WTC11 (cell line): ENCODE measurements at regions not wholly inside any gene's neighbourhood (a gene's known extent, or its start where the extent isn't known, plus 50 kb on each side); places are given as distances from the start of the nearest gene placed in this dataset.

ENCODE experiments used
- CTCF ChIP-seq: fragments of 200-600 bp; IDR thresholded peaks from 2 replicates; pipeline ENCODE4 v1.8.0; 2022; ENCODE audit warnings: antibody characterized with exemption
- FOXJ3 ChIP-seq: sonication (generic); formaldehyde crosslinking; IDR thresholded peaks from 2 replicates; pipeline ENCODE4 v1.9.0; 2021; ENCODE audit warnings: missing genetic modification reagents, mild to moderate bottlenecking, borderline replicate concordance
- SP1 ChIP-seq: sonication (generic); formaldehyde crosslinking; conservative IDR thresholded peaks from 2 replicates; pipeline ENCODE4 v1.8.1; 2022; ENCODE audit warnings: missing genetic modification reagents
- USF1 ChIP-seq: sonication (generic); formaldehyde crosslinking; IDR thresholded peaks from 2 replicates; pipeline ENCODE4 v1.8.0; 2022; ENCODE audit warnings: mild to moderate bottlenecking, missing genetic modification reagents
- USF2 ChIP-seq: sonication (generic); formaldehyde crosslinking; IDR thresholded peaks from 2 replicates; pipeline ENCODE4 v1.8.1; 2023; ENCODE audit warnings: mild to moderate bottlenecking, missing genetic modification reagents, moderate library complexity
- ZNF232 ChIP-seq: sonication (generic); formaldehyde crosslinking; IDR thresholded peaks from 2 replicates; pipeline ENCODE4 v1.8.0; 2022; ENCODE audit warnings: mild to moderate bottlenecking, missing genetic modification reagents
- TF ChIP-seq, protein P1 (sequence below): sonication (generic); formaldehyde crosslinking; IDR thresholded peaks from 2 replicates; pipeline ENCODE4 v1.8.0; 2022; ENCODE audit warnings: missing genetic modification reagents

DNA sequence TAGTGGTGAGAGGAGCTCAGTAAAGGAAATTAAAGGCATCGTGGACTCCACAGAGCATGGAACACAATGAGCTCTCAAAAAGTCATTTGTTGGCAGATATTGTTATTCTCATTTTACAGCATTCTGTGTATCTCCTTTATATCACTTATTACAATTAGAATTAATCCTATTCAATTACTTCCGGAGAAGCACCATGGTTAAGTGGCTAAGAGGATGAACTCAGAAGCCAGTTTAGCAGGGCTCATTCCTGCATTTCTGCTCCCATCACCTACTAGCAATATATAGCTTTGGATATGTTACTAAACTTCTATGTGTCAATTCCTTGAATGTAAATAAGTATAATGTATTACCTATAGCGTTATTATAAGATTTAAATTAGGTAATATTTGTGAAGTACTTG lies 683.3 kb downstream of the IRS1 start:
- TF ChIP-seq FOXJ3 (CRISPR knock-in tag) (no peak), CTCF (no peak), USF1 (CRISPR knock-in tag) (no peak), SP1 (no peak), ZNF232 (CRISPR knock-in tag) (no peak), USF2 (CRISPR knock-in tag) (no peak)
- TF ChIP-seq, protein P1, sequence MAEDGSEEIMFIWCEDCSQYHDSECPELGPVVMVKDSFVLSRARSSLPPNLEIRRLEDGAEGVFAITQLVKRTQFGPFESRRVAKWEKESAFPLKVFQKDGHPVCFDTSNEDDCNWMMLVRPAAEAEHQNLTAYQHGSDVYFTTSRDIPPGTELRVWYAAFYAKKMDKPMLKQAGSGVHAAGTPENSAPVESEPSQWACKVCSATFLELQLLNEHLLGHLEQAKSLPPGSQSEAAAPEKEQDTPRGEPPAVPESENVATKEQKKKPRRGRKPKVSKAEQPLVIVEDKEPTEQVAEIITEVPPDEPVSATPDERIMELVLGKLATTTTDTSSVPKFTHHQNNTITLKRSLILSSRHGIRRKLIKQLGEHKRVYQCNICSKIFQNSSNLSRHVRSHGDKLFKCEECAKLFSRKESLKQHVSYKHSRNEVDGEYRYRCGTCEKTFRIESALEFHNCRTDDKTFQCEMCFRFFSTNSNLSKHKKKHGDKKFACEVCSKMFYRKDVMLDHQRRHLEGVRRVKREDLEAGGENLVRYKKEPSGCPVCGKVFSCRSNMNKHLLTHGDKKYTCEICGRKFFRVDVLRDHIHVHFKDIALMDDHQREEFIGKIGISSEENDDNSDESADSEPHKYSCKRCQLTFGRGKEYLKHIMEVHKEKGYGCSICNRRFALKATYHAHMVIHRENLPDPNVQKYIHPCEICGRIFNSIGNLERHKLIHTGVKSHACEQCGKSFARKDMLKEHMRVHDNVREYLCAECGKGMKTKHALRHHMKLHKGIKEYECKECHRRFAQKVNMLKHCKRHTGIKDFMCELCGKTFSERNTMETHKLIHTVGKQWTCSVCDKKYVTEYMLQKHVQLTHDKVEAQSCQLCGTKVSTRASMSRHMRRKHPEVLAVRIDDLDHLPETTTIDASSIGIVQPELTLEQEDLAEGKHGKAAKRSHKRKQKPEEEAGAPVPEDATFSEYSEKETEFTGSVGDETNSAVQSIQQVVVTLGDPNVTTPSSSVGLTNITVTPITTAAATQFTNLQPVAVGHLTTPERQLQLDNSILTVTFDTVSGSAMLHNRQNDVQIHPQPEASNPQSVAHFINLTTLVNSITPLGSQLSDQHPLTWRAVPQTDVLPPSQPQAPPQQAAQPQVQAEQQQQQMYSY: no peak
